HG02571 (cell line): ENCODE measurements at regions not wholly inside any gene's neighbourhood (a gene's known extent, or its start where the extent isn't known, plus 50 kb on each side); places are given as distances from the start of the nearest gene placed in this dataset.

Experiments used
- ATAC-seq: cut with Tn5 transposase; IDR thresholded peaks from one replicate; pipeline ENCODE4 v1.9.1; 2021; ENCODE audit warnings: mild to moderate bottlenecking, moderate library complexity; ENCODE audit not compliant: unreplicated experiment

- no peak for ATAC-seq
Measured at GRCh38 chr6:91140449-91140848, 553.6 kb upstream of the MAP3K7 start.

- ATAC-seq, result no peak
Measured at GRCh38 chr6:91137286-91137685, 550.4 kb upstream of the MAP3K7 start.

- no peak for ATAC-seq
Measured at GRCh38 chr6:91135406-91136103, 548.7 kb upstream of the MAP3K7 start.

GRCh38 chr6:91132461-91132860, 545.6 kb upstream of the MAP3K7 start:
- no peak for ATAC-seq

GRCh38 chr6:91130126-91130525, 543.3 kb upstream of the MAP3K7 start:
- ATAC-seq, result no peak

- no peak for ATAC-seq
Measured at GRCh38 chr6:91127752-91128151, 540.9 kb upstream of the MAP3K7 start.

GRCh38 chr6:91126876-91127275, 540.0 kb upstream of the MAP3K7 start:
- no peak for ATAC-seq

GRCh38 chr6:91117550-91117949, 530.7 kb upstream of the MAP3K7 start:
- no peak for ATAC-seq

- ATAC-seq, result no peak
Measured at GRCh38 chr6:91114123-91114708, 527.3 kb upstream of the MAP3K7 start.

- ATAC-seq, result no peak
Measured at GRCh38 chr6:91106083-91106482, 519.2 kb upstream of the MAP3K7 start.

- ATAC-seq, result no peak
Measured at GRCh38 chr6:91105532-91105931, 518.7 kb upstream of the MAP3K7 start.

GRCh38 chr6:91099479-91099878, 512.6 kb upstream of the MAP3K7 start:
- no peak for ATAC-seq

- no peak for ATAC-seq
Measured at GRCh38 chr6:91098006-91098405, 511.1 kb upstream of the MAP3K7 start.

GRCh38 chr6:91097364-91097763, 510.5 kb upstream of the MAP3K7 start:
- ATAC-seq, result no peak

GRCh38 chr6:91094806-91095475, 508.1 kb upstream of the MAP3K7 start:
- ATAC-seq, result no peak

GRCh38 chr6:91094341-91094740, 507.5 kb upstream of the MAP3K7 start:
- ATAC-seq, result no peak

GRCh38 chr6:91088976-91089375, 502.1 kb upstream of the MAP3K7 start:
- no peak for ATAC-seq

GRCh38 chr6:91088515-91088914, 501.6 kb upstream of the MAP3K7 start:
- no peak for ATAC-seq

- no peak for ATAC-seq
Measured at GRCh38 chr6:91087908-91088307, 501.0 kb upstream of the MAP3K7 start.

GRCh38 chr6:91083211-91083610, 496.3 kb upstream of the MAP3K7 start:
- ATAC-seq, result no peak

GRCh38 chr6:91082311-91082832, 495.5 kb upstream of the MAP3K7 start:
- ATAC-seq, result no peak

- ATAC-seq, result peak; percentile 65
Measured at GRCh38 chr6:91081452-91082067, 494.7 kb upstream of the MAP3K7 start.
